ENCODE measurements at regions not wholly inside any gene's neighbourhood (a gene's known extent, or its start where the extent isn't known, plus 50 kb on each side); places are given as distances from the start of the nearest gene placed in this dataset.

GRCh38 chr11:79902493-79902892 is 461.7 kb upstream of the TENM4 start:
- Histone ChIP-seq H3K9me3 (ENCODE audit: control insufficient read depth, low read length) (no peaks in the 10 kb centered on the region), H3K36me3 (ENCODE audit: control insufficient read depth, insufficient read depth, low read length) (no peaks in the 10 kb centered on the region), H3K4me3 (ENCODE audit: low read length) (no peak overlapping the region), H3K4me1 (ENCODE audit: control insufficient read depth, insufficient read depth, low read length) (no peaks in the 10 kb centered on the region), H3K27me3 (ENCODE audit: control insufficient read depth, insufficient read depth, low read length, poor library complexity, severe bottlenecking) (no peaks in the 10 kb centered on the region), H3K27ac (ENCODE audit: low read depth, low read length) (no peak overlapping the region), H3K9ac (ENCODE audit: extremely low read depth, low read length, poor library complexity, severe bottlenecking) (no peak overlapping the region)
- 95 to 100% methylated on average over 1 to 2 of the region's 2 CpGs for WGBS, 2 experiments (ENCODE audit: insufficient coverage in 1 of 2, insufficient read length in 1 of 2)
- TF ChIP-seq, protein P1, sequence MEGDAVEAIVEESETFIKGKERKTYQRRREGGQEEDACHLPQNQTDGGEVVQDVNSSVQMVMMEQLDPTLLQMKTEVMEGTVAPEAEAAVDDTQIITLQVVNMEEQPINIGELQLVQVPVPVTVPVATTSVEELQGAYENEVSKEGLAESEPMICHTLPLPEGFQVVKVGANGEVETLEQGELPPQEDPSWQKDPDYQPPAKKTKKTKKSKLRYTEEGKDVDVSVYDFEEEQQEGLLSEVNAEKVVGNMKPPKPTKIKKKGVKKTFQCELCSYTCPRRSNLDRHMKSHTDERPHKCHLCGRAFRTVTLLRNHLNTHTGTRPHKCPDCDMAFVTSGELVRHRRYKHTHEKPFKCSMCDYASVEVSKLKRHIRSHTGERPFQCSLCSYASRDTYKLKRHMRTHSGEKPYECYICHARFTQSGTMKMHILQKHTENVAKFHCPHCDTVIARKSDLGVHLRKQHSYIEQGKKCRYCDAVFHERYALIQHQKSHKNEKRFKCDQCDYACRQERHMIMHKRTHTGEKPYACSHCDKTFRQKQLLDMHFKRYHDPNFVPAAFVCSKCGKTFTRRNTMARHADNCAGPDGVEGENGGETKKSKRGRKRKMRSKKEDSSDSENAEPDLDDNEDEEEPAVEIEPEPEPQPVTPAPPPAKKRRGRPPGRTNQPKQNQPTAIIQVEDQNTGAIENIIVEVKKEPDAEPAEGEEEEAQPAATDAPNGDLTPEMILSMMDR (conservative IDR thresholded peaks at IDR 0.05) = no peak
- no peak for DNase-seq
- H3K27ac Mint-ChIP-seq = no peak overlapping the region
- H3K4me1 Mint-ChIP-seq = no peaks in the 10 kb centered on the region
- H3K9me3 Mint-ChIP-seq = no peaks in the 10 kb centered on the region
- H3K27me3 Mint-ChIP-seq (ENCODE audit: insufficient read depth) = peaks cover 10% of the 10 kb centered on the region
- no peaks in the 10 kb centered on the region for H3K36me3 Mint-ChIP-seq (ENCODE audit: low read depth)
- no peak overlapping the region for H3K4me3 Mint-ChIP-seq

DNA sequence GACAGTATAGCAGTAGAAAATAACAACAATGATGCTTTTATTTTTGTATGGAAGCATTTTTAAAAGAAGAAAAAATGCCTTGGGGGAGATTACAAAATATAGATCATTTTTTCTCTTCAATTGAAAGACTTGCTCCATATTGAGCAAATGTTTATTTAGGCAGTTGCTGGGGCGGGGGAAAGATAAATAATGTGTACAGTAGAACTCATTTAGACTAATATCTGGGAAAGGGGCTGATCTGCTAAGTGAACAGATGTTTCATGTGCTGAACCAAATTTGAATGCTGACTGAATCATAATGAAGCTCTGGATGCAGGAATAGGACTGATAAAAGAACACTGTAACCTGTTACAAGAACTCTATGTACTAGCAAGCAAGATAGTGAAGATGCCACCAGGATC is 457.1 kb upstream of the TENM4 start:
- Mint-ChIP-seq H3K9me3 (no peaks in the 10 kb centered on the region), H3K36me3 (ENCODE audit: low read depth) (no peaks in the 10 kb centered on the region), H3K4me1 (peaks cover 4% of the 10 kb centered on the region), H3K27me3 (ENCODE audit: insufficient read depth) (peaks cover 4% of the 10 kb centered on the region), H3K4me3 (no peak overlapping the region), H3K27ac (no peak overlapping the region)
- Histone ChIP-seq H3K36me3 (ENCODE audit: control insufficient read depth, insufficient read depth, low read length) (no peaks in the 10 kb centered on the region), H3K4me3 (ENCODE audit: low read length) (no peak overlapping the region), H3K9me3 (ENCODE audit: control insufficient read depth, low read length) (no peaks in the 10 kb centered on the region), H3K27ac (ENCODE audit: low read depth, low read length) (no peak overlapping the region), H3K9ac (ENCODE audit: extremely low read depth, low read length, poor library complexity, severe bottlenecking) (no peak overlapping the region), H3K27me3 (ENCODE audit: control insufficient read depth, insufficient read depth, low read length, poor library complexity, severe bottlenecking) (no peaks in the 10 kb centered on the region), H3K4me1 (ENCODE audit: control insufficient read depth, insufficient read depth, low read length) (no peaks in the 10 kb centered on the region)
- TF ChIP-seq, protein P1 (conservative IDR thresholded peaks at IDR 0.05) = no peak
- no peak for DNase-seq
- WGBS, 2 experiments (ENCODE audit: insufficient coverage in 1 of 2, insufficient read length in 1 of 2) = 91 to 100% methylated on average over 1 of the region's 1 CpG

GRCh38 chr11:79896258-79896657 is 455.4 kb upstream of the TENM4 start:
- peaks cover 11% of the 10 kb centered on the region for H3K27me3 Mint-ChIP-seq (ENCODE audit: insufficient read depth)
- no peak overlapping the region for H3K27ac Mint-ChIP-seq
- H3K9ac ChIP-seq (ENCODE audit: extremely low read depth, low read length, poor library complexity, severe bottlenecking) = no peak overlapping the region
- no peak overlapping the region for H3K27ac ChIP-seq (ENCODE audit: low read depth, low read length)
- H3K36me3 ChIP-seq (ENCODE audit: control insufficient read depth, insufficient read depth, low read length) = no peaks in the 10 kb centered on the region
- H3K4me1 Mint-ChIP-seq = peaks cover 4% of the 10 kb centered on the region
- DNase-seq = no peak
- H3K27me3 ChIP-seq (ENCODE audit: control insufficient read depth, insufficient read depth, low read length, poor library complexity, severe bottlenecking) = no peaks in the 10 kb centered on the region
- H3K9me3 ChIP-seq (ENCODE audit: control insufficient read depth, low read length) = no peaks in the 10 kb centered on the region
- no peaks in the 10 kb centered on the region for H3K9me3 Mint-ChIP-seq
- H3K4me3 Mint-ChIP-seq = no peak overlapping the region
- TF ChIP-seq, protein P1 (conservative IDR thresholded peaks at IDR 0.05) = no peak
- H3K36me3 Mint-ChIP-seq (ENCODE audit: low read depth) = no peaks in the 10 kb centered on the region
- no peak overlapping the region for H3K4me3 ChIP-seq (ENCODE audit: low read length)
- H3K4me1 ChIP-seq (ENCODE audit: control insufficient read depth, insufficient read depth, low read length) = no peaks in the 10 kb centered on the region

All from endodermal cell (in vitro differentiated cells).